ENCODE measurements at regions not wholly inside any gene's neighbourhood (a gene's known extent, or its start where the extent isn't known, plus 50 kb on each side); places are given as distances from the start of the nearest gene placed in this dataset.

DNA sequence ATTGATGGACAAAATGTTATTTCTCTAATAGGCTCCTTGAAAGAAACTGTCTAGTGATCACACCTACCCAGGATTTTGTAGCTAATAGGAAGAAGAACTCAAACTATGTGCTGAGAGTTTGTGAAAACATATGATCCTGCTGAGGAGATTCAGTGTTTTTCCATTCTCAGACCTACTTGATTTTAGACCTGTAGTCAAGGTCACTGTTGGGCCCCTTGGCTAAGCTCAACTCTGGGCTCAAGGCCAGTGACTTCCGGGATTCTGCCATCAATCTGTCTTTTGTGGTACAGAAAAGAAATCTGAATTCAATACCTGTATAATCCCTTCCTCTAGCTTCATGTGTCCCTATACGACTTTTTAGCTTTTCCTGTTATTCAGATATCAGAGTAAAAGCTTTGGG lies 79.7 kb upstream of the FERD3L start:
- no peaks in the 10 kb centered on the region for H3K9me3 ChIP-seq
- H3K4me1 ChIP-seq = no peaks in the 10 kb centered on the region
- 76 to 84% methylated on average over 2 of the region's 2 CpGs for WGBS, 2 donors
- no peaks in the 10 kb centered on the region for H3K36me3 ChIP-seq
- intact Hi-C loops (cut with DNase I) = no loop called here
- no peaks in the 10 kb centered on the region for H3K27me3 ChIP-seq
- no peak overlapping the region for H3K4me3 ChIP-seq (replicated peaks in 1 of 3)
- TF ChIP-seq, protein P1, sequence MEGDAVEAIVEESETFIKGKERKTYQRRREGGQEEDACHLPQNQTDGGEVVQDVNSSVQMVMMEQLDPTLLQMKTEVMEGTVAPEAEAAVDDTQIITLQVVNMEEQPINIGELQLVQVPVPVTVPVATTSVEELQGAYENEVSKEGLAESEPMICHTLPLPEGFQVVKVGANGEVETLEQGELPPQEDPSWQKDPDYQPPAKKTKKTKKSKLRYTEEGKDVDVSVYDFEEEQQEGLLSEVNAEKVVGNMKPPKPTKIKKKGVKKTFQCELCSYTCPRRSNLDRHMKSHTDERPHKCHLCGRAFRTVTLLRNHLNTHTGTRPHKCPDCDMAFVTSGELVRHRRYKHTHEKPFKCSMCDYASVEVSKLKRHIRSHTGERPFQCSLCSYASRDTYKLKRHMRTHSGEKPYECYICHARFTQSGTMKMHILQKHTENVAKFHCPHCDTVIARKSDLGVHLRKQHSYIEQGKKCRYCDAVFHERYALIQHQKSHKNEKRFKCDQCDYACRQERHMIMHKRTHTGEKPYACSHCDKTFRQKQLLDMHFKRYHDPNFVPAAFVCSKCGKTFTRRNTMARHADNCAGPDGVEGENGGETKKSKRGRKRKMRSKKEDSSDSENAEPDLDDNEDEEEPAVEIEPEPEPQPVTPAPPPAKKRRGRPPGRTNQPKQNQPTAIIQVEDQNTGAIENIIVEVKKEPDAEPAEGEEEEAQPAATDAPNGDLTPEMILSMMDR (IDR thresholded peaks at IDR 0.05) = no peak
- no peak for TF ChIP-seq POLR2A (IDR thresholded peaks at IDR 0.05)
- H3K27ac ChIP-seq = no peak overlapping the region
- no peak for DNase-seq

DNA sequence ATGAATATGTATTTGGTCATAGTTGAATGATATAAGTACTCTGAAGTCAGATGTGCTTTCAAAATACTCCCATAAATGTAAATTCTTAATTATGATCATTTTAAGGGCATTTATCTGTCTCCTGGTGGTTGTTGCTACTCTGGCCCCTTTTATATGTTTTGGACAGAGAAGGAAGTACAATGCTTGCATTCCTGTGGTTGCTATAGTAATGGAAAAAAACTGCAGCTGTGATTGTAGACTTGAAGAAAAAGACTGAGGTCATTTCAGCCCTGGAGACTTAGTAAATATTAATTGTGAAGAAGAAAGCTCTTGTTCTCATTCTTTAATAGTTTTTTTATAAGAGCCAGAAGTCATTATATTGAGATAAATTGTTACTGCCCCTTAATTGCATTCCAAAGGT lies 70.2 kb upstream of the FERD3L start:
- H3K4me1 ChIP-seq = no peaks in the 10 kb centered on the region
- intact Hi-C loops (cut with DNase I) = no loop called here
- no peak overlapping the region for H3K4me3 ChIP-seq (replicated peaks in 1 of 3)
- no peak overlapping the region for H3K27ac ChIP-seq
- no peaks in the 10 kb centered on the region for H3K27me3 ChIP-seq
- no peaks in the 10 kb centered on the region for H3K9me3 ChIP-seq
- no peak for DNase-seq
- no peaks in the 10 kb centered on the region for H3K36me3 ChIP-seq
- TF ChIP-seq, protein P1 (IDR thresholded peaks at IDR 0.05) = no peak
- no peak for TF ChIP-seq POLR2A (IDR thresholded peaks at IDR 0.05)

DNA sequence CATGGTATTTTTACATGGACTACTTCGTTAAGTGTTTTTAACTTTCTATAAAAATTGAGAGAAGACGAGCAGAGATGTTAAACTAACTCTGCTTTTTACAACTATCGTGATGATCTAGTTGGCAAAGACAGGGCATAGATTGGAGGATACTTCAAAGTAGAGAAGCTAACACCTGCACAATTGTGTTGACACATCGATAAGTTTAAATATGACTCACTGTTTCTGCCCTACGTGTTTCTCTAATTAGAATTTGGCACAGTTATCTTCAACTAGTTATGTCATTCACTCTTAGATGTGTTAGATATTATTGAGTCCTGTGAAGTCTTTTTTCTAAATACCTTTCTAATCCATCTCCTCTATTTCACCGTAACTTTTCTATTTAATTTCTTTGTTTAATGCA lies 68.5 kb upstream of the FERD3L start:
- Histone ChIP-seq H3K36me3 (no peaks in the 10 kb centered on the region), H3K9me3 (no peaks in the 10 kb centered on the region), H3K27me3 (no peaks in the 10 kb centered on the region), H3K4me1 (no peaks in the 10 kb centered on the region), H3K27ac (no peak overlapping the region), H3K4me3 (replicated peaks in 1 of 3) (no peak overlapping the region)
- TF ChIP-seq, protein P1 (IDR thresholded peaks at IDR 0.05) = no peak
- DNase-seq = no peak
- 84 to 86% methylated on average over 6 of the region's 6 CpGs for WGBS, 2 donors
- intact Hi-C loops (cut with DNase I) = no loop called here

DNA sequence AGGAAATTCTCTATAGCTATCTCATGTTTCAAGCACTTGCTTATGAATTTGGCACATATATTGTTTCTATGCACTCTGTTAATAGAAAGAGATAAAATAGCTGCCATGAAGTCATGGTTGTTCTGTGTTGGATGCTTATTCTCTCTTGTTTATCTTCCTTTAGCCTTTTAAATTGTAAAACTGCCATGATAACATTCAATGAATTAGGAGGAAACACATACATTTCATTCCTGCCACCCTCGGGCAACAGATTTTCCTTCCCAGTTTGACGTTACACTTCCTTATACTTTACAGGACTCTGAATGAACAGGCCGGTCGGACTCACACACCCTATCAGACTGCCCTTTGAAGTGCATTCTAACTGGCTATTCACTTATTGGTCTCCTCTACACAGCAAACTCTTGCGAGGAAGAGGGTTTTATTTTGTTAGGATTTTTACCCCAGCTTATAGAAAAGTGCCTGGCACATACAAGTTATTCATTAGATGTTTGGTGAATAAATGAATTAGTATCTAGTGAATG lies 65.7 kb upstream of the FERD3L start:
- Histone ChIP-seq H3K27me3 (no peaks in the 10 kb centered on the region), H3K4me3 (replicated peaks in 1 of 3) (no peak overlapping the region), H3K4me1 (no peaks in the 10 kb centered on the region), H3K9me3 (no peaks in the 10 kb centered on the region), H3K36me3 (no peaks in the 10 kb centered on the region), H3K27ac (no peak overlapping the region)
- TF ChIP-seq, protein P1 (IDR thresholded peaks at IDR 0.05) = no peak
- TF ChIP-seq POLR2A (IDR thresholded peaks at IDR 0.05) = no peak
- WGBS, 2 donors = 64 to 65% methylated on average over 5 of the region's 5 CpGs
- intact Hi-C loops (cut with DNase I) = no loop called here
- DNase-seq = no peak

DNA sequence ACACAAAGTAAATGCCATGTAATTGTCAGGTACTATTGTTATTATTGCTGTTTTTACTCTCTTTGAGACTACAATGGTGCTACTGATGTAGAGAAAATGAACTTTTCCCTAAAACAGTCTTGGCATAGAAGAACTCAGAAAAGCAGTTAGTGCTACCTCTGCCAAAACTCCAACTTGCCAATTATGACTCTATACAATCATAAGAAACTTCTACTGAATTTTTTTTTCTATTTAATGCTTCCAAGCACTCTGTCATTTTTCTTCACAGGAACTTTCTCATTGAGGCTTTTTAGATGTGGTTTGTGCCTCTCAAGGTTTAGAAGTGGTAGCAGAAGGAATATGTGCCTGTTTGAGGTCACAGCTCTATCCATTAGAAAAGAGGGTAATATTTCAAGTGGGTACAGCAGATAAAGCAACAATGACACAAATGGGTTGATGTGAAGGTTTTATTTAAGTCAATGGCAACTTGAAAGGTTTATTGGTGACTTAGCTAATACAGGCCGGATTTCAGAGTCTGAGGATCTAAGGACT lies 64.0 kb upstream of the FERD3L start:
- Histone ChIP-seq H3K36me3 (no peaks in the 10 kb centered on the region), H3K27ac (no peak overlapping the region), H3K9me3 (no peaks in the 10 kb centered on the region), H3K4me3 (replicated peaks in 1 of 3) (no peak overlapping the region), H3K4me1 (no peaks in the 10 kb centered on the region), H3K27me3 (no peaks in the 10 kb centered on the region)
- WGBS, 2 donors = 76 to 82% methylated on average over 1 of the region's 1 CpG
- TF ChIP-seq POLR2A (IDR thresholded peaks at IDR 0.05) = no peak
- no peak for DNase-seq
- intact Hi-C loops (cut with DNase I) = no loop called here

DNA sequence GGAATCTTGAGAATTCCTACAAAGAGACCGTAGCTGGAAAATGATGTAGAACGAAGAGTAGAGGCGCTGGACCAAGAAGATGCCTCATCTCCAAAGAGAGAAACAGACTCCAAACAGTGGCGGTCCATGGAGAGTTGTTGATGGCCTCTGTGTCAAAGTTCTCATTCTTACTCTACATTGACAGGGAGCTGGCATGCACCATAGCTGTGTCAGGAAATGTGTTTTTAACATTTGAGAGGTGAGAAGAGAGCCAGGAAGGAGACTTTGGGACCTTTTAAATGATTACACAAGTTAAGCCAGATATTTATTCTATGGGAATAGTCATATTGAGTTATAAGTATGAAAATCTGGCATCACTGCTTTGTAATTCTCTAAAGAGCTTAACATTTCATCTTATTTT lies 61.5 kb upstream of the FERD3L start:
- Histone ChIP-seq H3K4me3 (replicated peaks in 1 of 3) (no peak overlapping the region), H3K27ac (no peak overlapping the region), H3K9me3 (no peaks in the 10 kb centered on the region), H3K36me3 (no peaks in the 10 kb centered on the region), H3K4me1 (no peaks in the 10 kb centered on the region), H3K27me3 (no peaks in the 10 kb centered on the region)
- no peak for DNase-seq
- intact Hi-C loops (cut with DNase I) = no loop called here
- whole genome bisulfite sequencing, 2 donors = 78 to 84% methylated on average over 4 of the region's 4 CpGs
- TF ChIP-seq, protein P1 (IDR thresholded peaks at IDR 0.05) = no peak
- TF ChIP-seq POLR2A (IDR thresholded peaks at IDR 0.05) = no peak
